HG02763 (cell line): ENCODE measurements at regions not wholly inside any gene's neighbourhood (a gene's known extent, or its start where the extent isn't known, plus 50 kb on each side); places are given as distances from the start of the nearest gene placed in this dataset.
"Not testable (repeated sequence)": the region's sequence is repeated elsewhere in the genome, so short reads cannot be mapped to it uniquely, and the experiment has no call there.

Experiments used
- ATAC-seq: cut with Tn5 transposase; IDR thresholded peaks from one replicate; pipeline ENCODE4 v1.9.1; 2021; ENCODE audit warnings: mild to moderate bottlenecking, moderate library complexity; ENCODE audit not compliant: unreplicated experiment

DNA sequence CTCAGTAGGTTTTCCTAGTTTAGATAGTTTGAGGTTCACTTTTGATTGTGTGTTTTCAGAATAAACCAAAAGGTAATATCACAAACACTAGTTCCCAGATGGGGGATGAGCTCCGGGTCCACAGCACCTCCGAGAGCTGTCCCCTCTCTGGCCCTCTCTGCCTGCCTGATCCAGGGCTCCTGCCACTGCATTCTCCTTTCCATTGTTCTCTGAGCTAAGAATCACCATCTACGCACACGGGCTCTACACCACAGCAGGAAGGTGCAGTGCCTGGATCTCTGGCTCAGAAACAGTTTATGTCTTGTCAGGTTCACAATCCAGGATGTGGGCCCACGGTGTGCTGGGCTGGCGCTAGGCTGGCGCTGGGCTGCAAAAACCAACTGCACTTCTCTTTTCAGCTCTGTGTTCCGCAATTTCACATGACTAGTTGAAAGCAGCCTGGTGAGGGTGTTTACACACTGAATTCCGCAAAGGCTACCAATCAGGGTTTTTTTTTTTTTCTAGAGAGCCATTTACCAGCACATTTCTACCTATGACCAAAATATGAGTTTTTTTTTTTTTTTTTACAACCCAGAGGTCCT lies 167.5 kb downstream of the SOD2 start:
- ATAC-seq: no peak

- ATAC-seq: no peak
Measured at GRCh38 chr6:159522877-159523547, 170.0 kb downstream of the SOD2 start.

DNA sequence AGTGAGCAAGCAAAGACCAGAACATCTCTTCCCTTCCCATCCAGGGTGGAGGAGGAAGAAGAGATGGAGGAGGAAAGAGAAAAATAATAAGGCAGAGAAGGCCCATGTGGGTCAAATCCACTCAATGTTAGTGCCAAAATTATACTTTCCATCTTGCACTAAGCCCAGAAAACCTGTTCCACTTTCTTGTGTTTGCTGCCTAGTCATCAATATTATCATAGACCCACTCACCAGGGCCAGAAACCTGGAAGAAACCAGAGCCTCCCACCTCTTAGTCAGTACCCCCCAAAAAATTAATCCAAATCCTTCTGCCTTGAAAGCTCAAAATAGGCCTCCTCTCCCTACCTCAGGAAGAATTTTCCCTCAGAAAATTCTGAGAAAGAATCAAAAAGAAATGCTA lies 171.1 kb downstream of the SOD2 start:
- no peak for ATAC-seq

- ATAC-seq: no peak
Measured at GRCh38 chr6:159520002-159520401, 173.0 kb downstream of the SOD2 start.

GRCh38 chr6:159515811-159516210 lies 177.2 kb downstream of the SOD2 start:
- ATAC-seq: not testable (repeated sequence)

DNA sequence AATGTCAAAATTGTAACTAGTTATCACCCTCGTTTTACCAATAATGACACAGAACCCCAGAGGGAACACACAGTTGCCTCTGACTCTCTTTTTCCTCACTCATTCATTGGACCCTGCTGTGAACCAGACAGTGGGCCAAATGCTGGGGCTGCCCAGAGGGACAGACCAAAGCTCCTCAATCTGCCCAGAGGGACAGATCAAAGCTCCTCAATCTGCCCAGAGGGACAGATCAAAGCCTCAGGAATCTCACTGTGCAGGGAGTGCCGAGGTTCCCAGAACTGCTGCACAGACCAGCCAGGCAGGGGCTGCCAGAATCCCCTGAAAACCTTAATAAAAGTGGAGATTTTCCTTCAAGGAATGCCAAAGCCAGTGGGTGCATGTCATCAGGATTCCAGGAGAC lies 179.1 kb downstream of the SOD2 start:
- ATAC-seq: no peak

- no peak for ATAC-seq
Measured at GRCh38 chr6:159513074-159513720, 179.8 kb downstream of the SOD2 start.

- ATAC-seq: no peak
Measured at GRCh38 chr6:159512571-159512970, 180.5 kb downstream of the SOD2 start.

DNA sequence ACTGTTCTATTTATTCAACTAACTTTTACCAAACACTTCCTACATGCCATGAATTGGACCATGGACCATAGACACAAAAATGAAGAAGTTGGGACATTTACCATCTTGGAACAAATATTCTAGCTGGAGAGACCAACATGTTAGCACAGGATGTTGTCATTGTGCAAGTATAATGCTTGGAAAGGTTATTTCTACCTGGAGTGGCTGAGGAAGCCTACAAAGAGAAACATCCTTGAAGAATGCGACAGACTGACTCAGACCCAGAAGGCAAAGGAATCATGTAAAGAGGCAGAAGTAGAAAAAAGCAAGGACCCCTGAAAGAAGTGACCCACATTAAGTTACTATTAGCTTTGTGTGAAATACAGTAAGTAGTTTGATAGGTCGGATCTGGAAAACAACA lies 180.9 kb downstream of the SOD2 start:
- ATAC-seq: no peak

GRCh38 chr6:159510141-159510540 lies 182.9 kb downstream of the SOD2 start:
- ATAC-seq: no peak

DNA sequence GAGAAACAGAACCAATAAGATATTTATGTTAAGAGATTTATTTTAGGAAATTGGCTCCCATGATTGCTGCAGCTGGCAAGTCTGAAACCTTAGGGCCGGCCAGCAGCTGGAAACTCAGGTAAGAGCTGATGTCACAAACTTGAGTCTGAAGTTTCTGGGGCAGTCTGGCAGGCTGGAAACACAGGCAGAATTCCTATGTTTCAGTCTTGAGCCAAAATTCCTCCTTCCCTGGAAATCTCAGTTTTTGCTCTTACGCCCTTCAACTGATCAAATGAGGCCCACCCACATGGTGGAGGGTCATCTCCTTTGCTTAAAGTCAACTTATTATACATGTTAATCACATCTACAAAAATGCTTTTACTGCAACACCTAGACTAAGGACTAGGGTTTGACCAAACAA lies 184.1 kb downstream of the SOD2 start:
- no peak for ATAC-seq

- no peak for ATAC-seq
Measured at GRCh38 chr6:159506048-159506447, 187.0 kb downstream of the SOD2 start.

GRCh38 chr6:159505140-159505922 lies 187.7 kb downstream of the SOD2 start:
- ATAC-seq: no peak

DNA sequence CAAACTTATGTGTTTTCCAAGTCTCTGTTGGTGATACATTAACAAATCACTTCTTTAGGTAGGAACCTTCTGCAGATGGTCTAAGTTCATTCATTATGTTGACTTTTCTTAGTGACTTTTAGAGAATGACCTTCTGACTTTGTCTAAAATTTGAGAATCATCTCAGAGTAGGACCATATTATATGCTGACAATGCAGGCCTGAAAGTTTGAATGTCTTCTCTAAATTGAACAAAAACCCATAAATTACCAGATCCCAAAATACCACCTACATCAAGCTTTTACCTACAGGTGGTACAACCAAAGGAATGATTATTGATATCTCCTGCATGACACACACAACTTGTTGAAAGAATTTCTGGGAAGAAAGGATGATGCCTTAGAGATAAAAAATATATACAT lies 191.5 kb downstream of the SOD2 start:
- ATAC-seq: no peak

DNA sequence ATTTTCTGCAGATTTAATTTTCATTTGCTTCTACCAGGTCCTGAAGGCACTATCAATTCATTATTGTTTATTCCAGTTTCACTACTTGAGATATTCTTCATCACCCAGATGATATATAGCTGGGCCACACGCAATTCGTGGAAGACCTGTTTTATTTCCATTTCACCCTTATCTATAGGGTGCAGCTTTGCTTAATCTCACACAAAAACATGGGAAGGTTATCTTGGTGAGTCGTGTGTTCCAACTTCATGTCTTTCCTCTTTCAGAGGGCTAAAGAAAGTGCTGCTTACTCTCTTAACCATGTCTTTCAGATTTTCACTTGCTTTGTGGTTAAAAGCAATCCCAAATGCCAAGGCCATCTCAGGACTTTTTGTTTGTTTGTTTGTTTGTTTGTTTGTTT lies 194.0 kb downstream of the SOD2 start:
- ATAC-seq: no peak

- no peak for ATAC-seq
Measured at GRCh38 chr6:159494586-159494972, 198.5 kb downstream of the SOD2 start.

DNA sequence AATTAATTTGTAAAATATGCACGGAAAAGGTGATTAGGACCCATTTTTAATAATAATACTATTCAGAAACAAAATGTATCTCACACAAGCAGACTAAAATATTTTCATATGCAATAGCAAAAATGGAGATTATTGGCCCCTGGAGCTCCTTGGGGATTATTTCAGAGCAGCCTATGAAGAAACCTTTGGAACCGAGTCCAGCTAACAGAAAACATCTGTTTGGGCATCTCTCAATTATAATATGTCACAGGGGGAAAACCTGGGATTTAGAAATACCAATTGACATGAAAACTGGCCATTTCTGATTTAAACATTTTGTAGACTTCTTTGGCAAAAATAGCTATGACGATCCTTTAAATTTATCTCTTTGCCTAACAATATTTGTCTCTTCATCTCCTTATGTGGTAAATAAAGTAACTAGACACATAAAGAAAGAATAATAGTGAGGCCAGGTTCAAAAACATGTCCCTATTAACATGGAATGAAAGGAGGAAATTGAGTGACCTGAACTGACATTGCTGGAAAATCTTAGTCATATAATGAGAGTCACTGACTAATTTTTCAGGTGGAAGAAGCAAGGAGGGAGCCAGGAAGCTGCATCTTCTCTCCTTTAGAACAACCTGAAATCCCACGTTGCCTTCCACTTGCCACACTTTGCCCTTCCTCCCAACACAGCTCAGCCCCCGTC lies 199.0 kb downstream of the SOD2 start:
- ATAC-seq: no peak

- ATAC-seq: no peak
Measured at GRCh38 chr6:159493231-159493897, 199.7 kb downstream of the SOD2 start.

DNA sequence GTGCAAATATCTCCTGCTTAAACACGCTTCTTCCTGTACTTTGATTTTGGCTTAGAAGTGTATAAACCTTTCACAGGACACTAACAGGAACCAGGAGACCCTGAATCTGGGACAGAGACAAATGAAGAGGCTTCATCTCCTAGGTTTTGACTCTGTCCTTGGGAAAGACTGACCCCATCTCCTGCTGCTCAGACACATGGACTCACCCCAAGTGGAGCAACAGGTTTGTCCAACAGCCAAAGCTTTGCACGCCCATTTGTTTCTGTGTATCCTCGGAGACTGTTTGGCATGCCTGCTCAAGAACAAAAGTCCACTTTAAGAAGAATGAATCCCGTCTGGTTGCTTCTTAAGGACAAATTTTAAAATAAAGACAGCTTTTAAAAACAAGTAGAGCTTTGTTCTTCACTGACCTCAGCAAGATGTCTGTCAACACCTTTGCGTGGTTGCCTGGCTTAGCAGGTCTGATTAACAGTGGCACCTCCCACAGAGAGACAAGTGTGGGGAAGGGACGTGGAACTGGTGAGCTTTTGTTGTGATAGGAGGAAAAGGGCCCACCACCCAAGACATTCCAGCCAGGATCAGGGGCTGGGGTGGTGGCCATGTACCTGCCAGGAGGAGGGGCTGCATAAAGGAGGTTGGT lies 202.6 kb downstream of the SOD2 start:
- no peak for ATAC-seq

- ATAC-seq: no peak
Measured at GRCh38 chr6:159487636-159488035, 205.4 kb downstream of the SOD2 start.
